Neural progenitor cell (in vitro differentiated cells): ENCODE measurements at regions not wholly inside any gene's neighbourhood (a gene's known extent, or its start where the extent isn't known, plus 50 kb on each side); places are given as distances from the start of the nearest gene placed in this dataset.

Experiments
- DNase-seq: peaks from one replicate; pipeline ENCODE4 v3.0.0-alpha.2; 2016; ENCODE audit warnings: low spot score
- H2AFZ ChIP-seq: fragments of 200-600 bp; sonication (generic); replicated peaks from 2 replicates; pipeline ENCODE4 v1.6.1; 2016; ENCODE audit warnings: antibody characterized with exemption
- H3F3A ChIP-seq: fragments of 200-600 bp; sonication (generic); 2 replicates; pipeline ENCODE4 v1.6.1; 2016; ENCODE audit warnings: antibody characterized with exemption, low read depth
- H3K27ac ChIP-seq: fragments of 200-600 bp; sonication (generic); 2 replicates; pipeline ENCODE4 v1.5.1; 2016; ENCODE audit warnings: mild to moderate bottlenecking
- H3K27me3 ChIP-seq: fragments of 200-600 bp; sonication (generic); 2 replicates; pipeline ENCODE4 v1.6.1; 2016; ENCODE audit warnings: mild to moderate bottlenecking, moderate library complexity
- H3K36me3 ChIP-seq: fragments of 200-600 bp; sonication (generic); 2 replicates; pipeline ENCODE4 v1.5.1; 2016
- H3K4me1 ChIP-seq: fragments of 200-600 bp; sonication (generic); 2 replicates; pipeline ENCODE4 v1.6.1; 2016; ENCODE audit warnings: mixed run types
- H3K4me2 ChIP-seq: fragments of 200-600 bp; sonication (generic); 2 replicates; pipeline ENCODE4 v1.6.1; 2016
- H3K4me3 ChIP-seq: fragments of 200-600 bp; sonication (generic); 2 replicates; pipeline ENCODE4 v1.5.1; 2016
- H3K79me2 ChIP-seq: fragments of 200-600 bp; sonication (generic); 2 replicates; pipeline ENCODE4 v1.6.1; 2016; ENCODE audit warnings: low read depth
- H3K9ac ChIP-seq: fragments of 200-600 bp; sonication (generic); 2 replicates; pipeline ENCODE4 v1.6.1; 2016
- H3K9me3 ChIP-seq: fragments of 200-600 bp; sonication (generic); 2 replicates; pipeline ENCODE4 v1.5.1; 2016; ENCODE audit warnings: low read depth
- H4K20me1 ChIP-seq: fragments of 200-600 bp; sonication (generic); 2 replicates; pipeline ENCODE4 v1.6.1; 2016; ENCODE audit warnings: low read depth
- H3K27ac Mint-ChIP-seq: 3 replicates; pipeline ENCODE4 v1.8.0; 2021; ENCODE audit warnings: mixed read lengths
- H3K27me3 Mint-ChIP-seq: 2 replicates; pipeline ENCODE4 v1.8.0; 2022; ENCODE audit warnings: low read depth, mild to moderate bottlenecking, inconsistent platforms, moderate library complexity, mixed read lengths; ENCODE audit not compliant: insufficient read depth
- H3K36me3 Mint-ChIP-seq: 3 replicates; pipeline ENCODE4 v1.8.0; 2021; ENCODE audit warnings: mixed read lengths
- H3K4me1 Mint-ChIP-seq: 3 replicates; pipeline ENCODE4 v1.8.0; 2021; ENCODE audit warnings: mixed read lengths
- H3K4me3 Mint-ChIP-seq: 3 replicates; pipeline ENCODE4 v1.8.0; 2021; ENCODE audit warnings: mild to moderate bottlenecking, moderate library complexity, mixed read lengths
- H3K9me3 Mint-ChIP-seq: 3 replicates; pipeline ENCODE4 v1.8.0; 2020; ENCODE audit warnings: mixed read lengths
- CTCF ChIP-seq: fragments of 200-600 bp; sonication (generic); IDR thresholded peaks from 2 replicates; pipeline ENCODE4 v1.5.1; 2017; ENCODE audit warnings: antibody characterized with exemption, mild to moderate bottlenecking
- EZH2 ChIP-seq: fragments of 200-600 bp; sonication (generic); IDR thresholded peaks from 2 replicates; pipeline ENCODE4 v1.6.1; 2017; ENCODE audit warnings: antibody characterized with exemption, mild to moderate bottlenecking, moderate library complexity
- EZH2phosphoT487 ChIP-seq: fragments of 200-600 bp; sonication (generic); IDR thresholded peaks from 2 replicates; pipeline ENCODE4 v1.6.1; 2017; ENCODE audit warnings: antibody characterized with exemption

DNA sequence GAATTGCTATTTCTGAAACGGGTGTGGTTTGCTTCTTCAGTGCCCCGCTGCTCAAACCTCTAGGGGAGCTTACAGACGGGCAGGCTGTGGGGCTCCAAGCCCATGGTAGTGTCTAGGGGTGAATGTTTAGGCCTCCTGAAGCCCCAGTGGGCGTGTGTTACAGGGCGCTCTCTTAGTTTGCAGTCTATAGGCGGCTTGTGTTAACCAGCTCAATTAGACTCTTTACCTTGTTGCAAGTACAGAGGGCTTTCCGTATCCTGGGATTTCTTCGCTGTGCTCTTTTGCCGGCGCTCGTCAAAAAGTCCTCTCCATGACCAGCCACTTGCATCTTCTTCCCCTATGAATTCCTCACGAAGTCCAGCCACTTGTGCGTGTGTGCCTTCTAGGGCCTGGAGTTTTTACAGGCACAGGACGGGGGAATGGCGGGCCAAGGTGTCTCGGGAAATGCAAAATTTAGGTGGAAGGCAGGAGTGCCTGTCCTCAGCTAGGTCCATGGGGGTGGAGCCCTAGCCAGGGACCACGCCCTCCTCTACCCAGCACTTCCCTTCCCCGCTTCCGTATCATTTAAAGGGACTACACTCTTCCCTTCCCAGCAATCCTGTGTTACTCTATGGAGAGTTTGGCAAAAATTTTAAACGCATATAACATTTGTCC lies 94.5 kb downstream of the HTR1B start:
- Mint-ChIP-seq H3K9me3 (no peaks in the 10 kb centered on the region), H3K4me3 (no peak overlapping the region), H3K27ac (no peak overlapping the region), H3K27me3 (peaks cover 2% of the 10 kb centered on the region), H3K36me3 (no peaks in the 10 kb centered on the region), H3K4me1 (no peaks in the 10 kb centered on the region)
- TF ChIP-seq EZH2: no peak
- TF ChIP-seq EZH2phosphoT487: no peak
- TF ChIP-seq CTCF: no peak
- no peaks in the 10 kb centered on the region for H3K79me2 ChIP-seq
- no peaks in the 10 kb centered on the region for H3K36me3 ChIP-seq
- no peaks in the 10 kb centered on the region for H3F3A ChIP-seq
- H3K9ac ChIP-seq: no peak overlapping the region
- H3K9me3 ChIP-seq: no peaks in the 10 kb centered on the region
- H3K27ac ChIP-seq: no peak overlapping the region
- H3K4me2 ChIP-seq: peak overlapping the region; percentile 82
- peak overlapping the region; percentile 98 for H2AFZ ChIP-seq
- H3K4me3 ChIP-seq: peak overlapping the region; percentile 63
- peaks cover 11% of the 10 kb centered on the region for H3K4me1 ChIP-seq
- DNase-seq: peak; percentile 46
- no peaks in the 10 kb centered on the region for H3K27me3 ChIP-seq
- no peaks in the 10 kb centered on the region for H4K20me1 ChIP-seq

DNA sequence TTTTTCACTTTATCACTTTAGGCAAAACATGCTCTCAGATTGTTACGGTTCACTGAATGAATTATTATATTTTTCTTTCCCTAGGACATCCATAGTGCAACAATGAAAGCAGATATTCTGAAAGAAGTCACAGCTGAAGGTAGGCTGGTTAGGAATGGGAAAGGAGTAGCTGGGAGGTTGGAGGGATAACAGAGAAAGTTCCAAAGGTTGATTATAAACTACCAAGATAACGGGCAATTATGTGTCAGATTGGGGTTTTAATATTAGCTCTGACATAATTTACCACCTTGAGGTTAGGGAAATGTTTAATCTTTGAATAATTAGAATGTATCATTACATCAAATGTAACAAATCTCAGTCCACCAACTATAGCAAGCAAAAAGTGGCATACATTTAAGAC lies 96.5 kb downstream of the HTR1B start:
- Mint-ChIP-seq H3K36me3 (no peaks in the 10 kb centered on the region), H3K27me3 (peaks cover under 1% of the 10 kb centered on the region), H3K4me3 (no peak overlapping the region), H3K9me3 (no peaks in the 10 kb centered on the region), H3K4me1 (no peaks in the 10 kb centered on the region), H3K27ac (no peak overlapping the region)
- H3K9me3 ChIP-seq: no peaks in the 10 kb centered on the region
- no peak overlapping the region for H3K4me3 ChIP-seq
- no peaks in the 10 kb centered on the region for H3K27me3 ChIP-seq
- H3K36me3 ChIP-seq: no peaks in the 10 kb centered on the region
- H3F3A ChIP-seq: no peaks in the 10 kb centered on the region
- no peaks in the 10 kb centered on the region for H3K79me2 ChIP-seq
- no peak overlapping the region for H3K27ac ChIP-seq
- H3K4me1 ChIP-seq: peaks cover 11% of the 10 kb centered on the region
- no peak for DNase-seq
- no peak overlapping the region for H3K9ac ChIP-seq
- no peak overlapping the region for H2AFZ ChIP-seq
- peak overlapping the region; percentile 82 for H3K4me2 ChIP-seq
- TF ChIP-seq CTCF: no peak
- TF ChIP-seq EZH2: no peak
- TF ChIP-seq EZH2phosphoT487: no peak
- no peaks in the 10 kb centered on the region for H4K20me1 ChIP-seq

DNA sequence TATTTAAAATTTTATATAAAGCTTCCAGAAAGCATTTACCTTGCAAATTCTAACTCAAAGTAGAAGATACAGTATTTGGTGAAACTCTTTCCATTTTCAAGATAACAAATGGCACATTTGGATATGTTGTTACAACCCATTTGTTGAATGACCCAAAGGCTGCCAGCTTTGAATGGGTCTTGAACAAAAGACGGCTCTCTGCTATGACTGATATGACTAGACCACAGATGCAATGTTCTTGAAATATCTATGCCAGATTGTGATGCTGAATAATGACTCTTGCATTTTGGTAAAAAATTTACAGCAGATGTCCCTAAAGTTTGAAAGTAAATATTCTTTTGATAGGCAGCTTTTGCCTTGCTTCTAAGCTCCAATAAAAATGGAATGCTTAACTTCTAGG lies 99.6 kb downstream of the HTR1B start:
- Histone ChIP-seq H3K9ac (no peak overlapping the region), H3K4me3 (no peak overlapping the region), H3K27ac (no peak overlapping the region), H3K4me1 (peaks cover 11% of the 10 kb centered on the region), H2AFZ (no peak overlapping the region), H3K36me3 (no peaks in the 10 kb centered on the region), H3K79me2 (no peaks in the 10 kb centered on the region), H3F3A (no peaks in the 10 kb centered on the region), H4K20me1 (no peaks in the 10 kb centered on the region), H3K9me3 (no peaks in the 10 kb centered on the region), H3K4me2 (no peak overlapping the region), H3K27me3 (no peaks in the 10 kb centered on the region)
- no peaks in the 10 kb centered on the region for H3K9me3 Mint-ChIP-seq
- no peaks in the 10 kb centered on the region for H3K36me3 Mint-ChIP-seq
- no peak for DNase-seq
- H3K4me1 Mint-ChIP-seq: no peaks in the 10 kb centered on the region
- no peak for TF ChIP-seq EZH2phosphoT487
- no peak for TF ChIP-seq CTCF
- no peak for TF ChIP-seq EZH2
- no peak overlapping the region for H3K4me3 Mint-ChIP-seq
- H3K27me3 Mint-ChIP-seq: no peaks in the 10 kb centered on the region
- H3K27ac Mint-ChIP-seq: no peak overlapping the region
